Globus pallidus (tissue), 1 donor: ENCODE measurements at regions not wholly inside any gene's neighbourhood (a gene's known extent, or its start where the extent isn't known, plus 50 kb on each side); places are given as distances from the start of the nearest gene placed in this dataset.

Experiments
- DNase-seq: peaks from one replicate; pipeline ENCODE4 v3.0.0-alpha.2; 2015; ENCODE audit warnings: low spot score

GRCh38 chr16:73683804-73684203 lies 612.8 kb upstream of the PSMD7 start:
- DNase-seq: no peak

GRCh38 chr16:73672135-73672534 lies 624.2 kb upstream of the ZFHX3 start:
- no peak for DNase-seq

- DNase-seq: no peak
Observed at GRCh38 chr16:73670836-73671820, 623.2 kb upstream of the ZFHX3 start.

GRCh38 chr16:73669535-73670274 lies 621.8 kb upstream of the ZFHX3 start:
- no peak for DNase-seq

GRCh38 chr16:73663720-73664119 lies 615.8 kb upstream of the ZFHX3 start:
- no peak for DNase-seq

GRCh38 chr16:73636196-73636595 lies 588.3 kb upstream of the ZFHX3 start:
- DNase-seq: no peak

- no peak for DNase-seq
Observed at GRCh38 chr16:73629011-73629410, 581.1 kb upstream of the ZFHX3 start.

- no peak for DNase-seq
Observed at GRCh38 chr16:73617738-73618137, 569.8 kb upstream of the ZFHX3 start.

GRCh38 chr16:73616770-73617169 lies 568.8 kb upstream of the ZFHX3 start:
- no peak for DNase-seq

- no peak for DNase-seq
Observed at GRCh38 chr16:73616166-73616753, 568.3 kb upstream of the ZFHX3 start.

- no peak for DNase-seq
Observed at GRCh38 chr16:73615071-73615940, 567.4 kb upstream of the ZFHX3 start.

GRCh38 chr16:73614131-73614530 lies 566.2 kb upstream of the ZFHX3 start:
- no peak for DNase-seq

- no peak for DNase-seq
Observed at GRCh38 chr16:73610605-73611156, 562.8 kb upstream of the ZFHX3 start.

- no peak for DNase-seq
Observed at GRCh38 chr16:73610160-73610559, 562.2 kb upstream of the ZFHX3 start.

GRCh38 chr16:73608911-73609310 lies 561.0 kb upstream of the ZFHX3 start:
- no peak for DNase-seq

- DNase-seq: no peak
Observed at GRCh38 chr16:73605309-73605708, 557.4 kb upstream of the ZFHX3 start.

- DNase-seq: no peak
Observed at GRCh38 chr16:73601911-73602310, 554.0 kb upstream of the ZFHX3 start.

GRCh38 chr16:73599870-73600269 lies 551.9 kb upstream of the ZFHX3 start:
- DNase-seq: no peak

GRCh38 chr16:73599351-73599750 lies 551.4 kb upstream of the ZFHX3 start:
- no peak for DNase-seq

- DNase-seq: no peak
Observed at GRCh38 chr16:73584157-73584556, 536.2 kb upstream of the ZFHX3 start.

GRCh38 chr16:73572135-73572828 lies 524.4 kb upstream of the ZFHX3 start:
- peak; percentile 2 for DNase-seq
